ENCODE measurements at regions not wholly inside any gene's neighbourhood (a gene's known extent, or its start where the extent isn't known, plus 50 kb on each side); places are given as distances from the start of the nearest gene placed in this dataset.

- TF ChIP-seq EZH2 (IDR thresholded peaks at IDR 0.05; ENCODE audit: insufficient read depth, poor library complexity, severe bottlenecking), result no peak
- no peak for TF ChIP-seq EZH2phosphoT487 (IDR thresholded peaks at IDR 0.05; ENCODE audit: insufficient read depth, low read depth)
Observed at GRCh38 chr12:115370650-115371049, 686.7 kb upstream of the TBX3 start.

Data from GM23248 (cell line).